Endothelial cell (in vitro differentiated cells): ENCODE measurements at regions not wholly inside any gene's neighbourhood (a gene's known extent, or its start where the extent isn't known, plus 50 kb on each side); places are given as distances from the start of the nearest gene placed in this dataset.

Source experiments
- DNase-seq: peaks from one replicate; pipeline ENCODE4 v3.0.0; 2021; ENCODE audit warnings: low spot score
- H3K27ac Mint-ChIP-seq: one replicate; pipeline ENCODE4 v1.8.0; 2021; ENCODE audit warnings: mixed read lengths, inconsistent platforms; ENCODE audit not compliant: unreplicated experiment
- H3K27me3 Mint-ChIP-seq: one replicate; pipeline ENCODE4 v1.8.0; 2021; ENCODE audit warnings: mild to moderate bottlenecking, moderate library complexity, mixed read lengths, inconsistent platforms; ENCODE audit not compliant: unreplicated experiment
- H3K36me3 Mint-ChIP-seq: one replicate; pipeline ENCODE4 v1.8.0; 2021; ENCODE audit warnings: mild to moderate bottlenecking, low read depth, mixed read lengths, inconsistent platforms; ENCODE audit not compliant: unreplicated experiment
- H3K4me1 Mint-ChIP-seq: one replicate; pipeline ENCODE4 v1.8.0; 2021; ENCODE audit warnings: mild to moderate bottlenecking, mixed read lengths, inconsistent platforms; ENCODE audit not compliant: unreplicated experiment
- H3K4me3 Mint-ChIP-seq: one replicate; pipeline ENCODE4 v1.8.0; 2021; ENCODE audit warnings: mild to moderate bottlenecking, mixed read lengths, inconsistent platforms; ENCODE audit not compliant: unreplicated experiment
- H3K9me3 Mint-ChIP-seq: one replicate; pipeline ENCODE4 v1.8.0; 2021; ENCODE audit warnings: mixed read lengths, inconsistent platforms; ENCODE audit not compliant: unreplicated experiment
- TF ChIP-seq, protein P1 (sequence below): fragments of 200-600 bp; sonication (generic); IDR thresholded peaks from one replicate; pipeline ENCODE4 v1.5.0; 2021; ENCODE audit warnings: antibody characterized with exemption; ENCODE audit not compliant: unreplicated experiment

DNA sequence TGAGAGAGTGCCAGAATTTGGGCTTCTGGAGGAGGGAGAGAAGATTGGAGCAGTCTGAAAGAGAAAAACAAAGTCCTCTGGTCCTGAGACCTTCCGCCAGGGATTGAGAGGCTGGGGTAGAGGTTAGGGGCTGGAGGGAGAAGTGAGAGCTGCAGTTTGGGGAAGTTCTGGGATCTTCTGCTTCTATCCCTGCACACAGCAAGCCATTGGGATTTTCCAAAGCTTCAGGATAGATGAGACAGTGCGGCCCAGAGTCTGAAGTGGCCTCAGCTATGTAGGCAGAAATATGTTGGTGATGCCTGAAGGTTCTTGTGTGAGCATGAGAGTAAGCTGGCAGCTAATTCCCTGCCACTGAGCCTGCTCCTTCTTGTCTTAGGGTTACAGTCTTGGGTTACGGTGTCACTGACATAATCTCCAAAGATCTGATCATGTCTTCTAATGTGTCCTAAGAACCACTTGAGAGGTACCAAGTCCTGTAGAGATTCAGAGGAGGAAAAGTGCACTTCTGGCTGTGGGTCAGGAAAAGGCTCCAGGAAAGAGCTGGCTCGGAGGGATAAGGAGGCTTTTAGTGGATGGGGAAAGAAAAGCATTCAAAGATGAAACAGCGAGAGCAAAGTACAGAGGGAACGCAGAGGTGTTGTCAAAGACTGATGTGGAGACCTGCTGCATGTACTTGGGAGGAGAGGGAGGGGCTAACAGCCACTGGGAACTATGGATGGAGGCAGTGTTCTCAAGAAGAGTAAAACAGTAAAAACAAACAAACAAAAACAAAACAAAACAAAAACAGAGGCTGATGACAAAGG is 131.1 kb upstream of the MYLIP start:
- no peak for DNase-seq
- Mint-ChIP-seq H3K27me3 (no peaks in the 10 kb centered on the region), H3K36me3 (no peaks in the 10 kb centered on the region), H3K4me1 (peaks cover 39% of the 10 kb centered on the region), H3K9me3 (no peaks in the 10 kb centered on the region), H3K4me3 (no peak overlapping the region), H3K27ac (peak overlapping the region; percentile 81)
- TF ChIP-seq, protein P1, sequence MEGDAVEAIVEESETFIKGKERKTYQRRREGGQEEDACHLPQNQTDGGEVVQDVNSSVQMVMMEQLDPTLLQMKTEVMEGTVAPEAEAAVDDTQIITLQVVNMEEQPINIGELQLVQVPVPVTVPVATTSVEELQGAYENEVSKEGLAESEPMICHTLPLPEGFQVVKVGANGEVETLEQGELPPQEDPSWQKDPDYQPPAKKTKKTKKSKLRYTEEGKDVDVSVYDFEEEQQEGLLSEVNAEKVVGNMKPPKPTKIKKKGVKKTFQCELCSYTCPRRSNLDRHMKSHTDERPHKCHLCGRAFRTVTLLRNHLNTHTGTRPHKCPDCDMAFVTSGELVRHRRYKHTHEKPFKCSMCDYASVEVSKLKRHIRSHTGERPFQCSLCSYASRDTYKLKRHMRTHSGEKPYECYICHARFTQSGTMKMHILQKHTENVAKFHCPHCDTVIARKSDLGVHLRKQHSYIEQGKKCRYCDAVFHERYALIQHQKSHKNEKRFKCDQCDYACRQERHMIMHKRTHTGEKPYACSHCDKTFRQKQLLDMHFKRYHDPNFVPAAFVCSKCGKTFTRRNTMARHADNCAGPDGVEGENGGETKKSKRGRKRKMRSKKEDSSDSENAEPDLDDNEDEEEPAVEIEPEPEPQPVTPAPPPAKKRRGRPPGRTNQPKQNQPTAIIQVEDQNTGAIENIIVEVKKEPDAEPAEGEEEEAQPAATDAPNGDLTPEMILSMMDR = no peak

DNA sequence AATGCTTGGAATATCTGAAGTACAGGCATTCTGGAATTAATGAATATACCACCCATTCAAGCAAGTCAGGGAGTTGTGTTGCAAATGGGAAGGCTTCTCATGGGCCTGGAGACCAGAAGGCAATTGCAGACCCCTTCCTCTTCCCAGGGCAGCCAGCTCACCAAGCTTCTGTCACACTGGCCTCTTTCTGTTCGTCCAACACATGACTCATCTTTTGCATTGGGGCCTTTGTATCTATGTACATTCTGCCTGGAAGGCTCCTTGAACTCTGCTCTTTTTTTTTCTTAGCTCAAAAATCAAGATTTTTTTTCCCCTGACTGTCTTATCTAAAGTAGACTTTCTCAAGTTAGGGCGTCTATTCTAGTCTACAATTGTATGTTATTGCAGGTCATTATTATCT is 132.9 kb upstream of the MYLIP start:
- Mint-ChIP-seq H3K27me3 (no peaks in the 10 kb centered on the region), H3K36me3 (no peaks in the 10 kb centered on the region), H3K27ac (no peak overlapping the region), H3K4me3 (no peak overlapping the region), H3K9me3 (no peaks in the 10 kb centered on the region), H3K4me1 (peaks cover 39% of the 10 kb centered on the region)
- TF ChIP-seq, protein P1 = no peak
- DNase-seq = no peak

DNA sequence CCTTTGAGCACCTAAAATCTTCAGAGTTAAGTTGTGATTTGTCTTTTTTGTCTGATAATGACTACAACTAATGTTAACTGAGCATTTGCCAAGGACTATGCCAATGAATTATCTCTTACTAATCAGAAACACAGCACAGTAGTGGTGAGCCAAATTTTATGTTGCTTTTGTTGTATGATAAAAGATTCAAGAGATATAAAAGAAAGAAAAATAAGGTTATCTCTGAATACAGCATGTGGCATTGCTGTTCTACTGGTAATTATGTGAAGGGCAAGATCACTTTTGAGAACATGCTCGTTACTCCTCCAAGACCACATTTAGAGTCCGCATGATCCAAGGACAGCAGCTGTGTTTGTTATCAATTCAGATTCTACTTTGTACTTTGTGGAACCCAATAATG is 133.4 kb upstream of the MYLIP start:
- H3K4me1 Mint-ChIP-seq = peaks cover 39% of the 10 kb centered on the region
- DNase-seq = no peak
- peak overlapping the region; percentile 75 for H3K27ac Mint-ChIP-seq
- no peak overlapping the region for H3K4me3 Mint-ChIP-seq
- H3K27me3 Mint-ChIP-seq = no peaks in the 10 kb centered on the region
- no peaks in the 10 kb centered on the region for H3K9me3 Mint-ChIP-seq
- TF ChIP-seq, protein P1 = no peak
- no peaks in the 10 kb centered on the region for H3K36me3 Mint-ChIP-seq

DNA sequence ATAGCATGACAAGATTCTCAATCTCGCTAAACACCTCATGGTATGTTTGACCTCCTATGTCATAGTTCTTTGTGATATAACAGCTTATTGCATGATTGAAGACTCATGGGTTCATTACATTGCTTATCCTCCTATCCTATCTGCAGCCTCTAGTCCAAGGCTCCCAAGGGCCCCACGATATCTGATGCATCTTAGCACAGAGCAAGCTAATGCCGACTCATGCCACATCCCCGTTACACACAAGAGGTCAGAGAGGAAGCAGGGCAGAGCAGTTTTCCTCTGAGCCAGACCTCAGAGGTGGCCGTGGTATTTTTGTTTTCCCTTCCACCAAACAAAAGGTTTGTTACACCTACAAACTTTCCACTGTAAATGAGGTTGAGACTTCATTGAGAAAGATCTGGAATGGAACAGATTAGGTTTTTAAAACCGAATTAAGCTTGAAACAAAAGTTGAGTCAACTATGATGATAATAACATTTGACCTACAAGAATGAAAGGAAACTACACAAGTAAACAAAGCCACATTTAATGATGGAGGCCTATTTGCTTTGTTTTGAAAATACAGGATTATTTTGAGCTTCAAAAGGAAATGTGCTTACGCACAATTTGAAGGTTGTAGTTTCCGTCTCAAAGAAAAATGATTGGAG is 133.9 kb upstream of the MYLIP start:
- Mint-ChIP-seq H3K4me1 (peaks cover 39% of the 10 kb centered on the region), H3K9me3 (no peaks in the 10 kb centered on the region), H3K4me3 (no peak overlapping the region), H3K27me3 (no peaks in the 10 kb centered on the region), H3K36me3 (no peaks in the 10 kb centered on the region), H3K27ac (peak overlapping the region; percentile 75)
- TF ChIP-seq, protein P1 = no peak
- no peak for DNase-seq

DNA sequence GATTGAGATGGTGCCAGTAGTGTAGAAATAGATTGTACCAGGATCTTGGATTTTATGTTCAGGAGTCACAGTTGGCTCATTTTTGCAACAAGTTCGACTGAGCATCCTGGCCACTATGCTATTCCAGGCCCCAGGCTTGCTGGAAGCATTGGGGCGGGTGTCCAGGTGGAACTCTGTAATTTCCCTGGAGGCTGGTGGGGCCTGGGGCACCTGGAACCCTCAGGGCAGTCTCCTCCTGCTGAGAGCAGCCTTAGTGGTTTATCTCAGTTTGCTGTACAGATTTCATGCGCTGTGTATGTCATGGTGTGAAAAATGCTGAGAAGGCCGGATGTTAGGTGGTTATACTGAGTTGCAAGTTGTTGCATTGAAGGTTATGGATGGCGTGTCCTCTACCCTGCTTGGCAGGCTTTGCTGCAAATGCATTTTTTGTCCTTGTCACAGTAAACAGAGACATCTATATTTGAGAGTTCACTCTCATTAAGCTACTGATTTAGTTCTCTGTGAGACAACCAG is 135.1 kb upstream of the MYLIP start:
- no peak for DNase-seq
- no peaks in the 10 kb centered on the region for H3K9me3 Mint-ChIP-seq
- TF ChIP-seq, protein P1 = no peak
- H3K4me1 Mint-ChIP-seq = peaks cover 35% of the 10 kb centered on the region
- H3K27ac Mint-ChIP-seq = no peak overlapping the region
- H3K4me3 Mint-ChIP-seq = no peak overlapping the region
- no peaks in the 10 kb centered on the region for H3K27me3 Mint-ChIP-seq
- no peaks in the 10 kb centered on the region for H3K36me3 Mint-ChIP-seq
